ENCODE measurements at regions not wholly inside any gene's neighbourhood (a gene's known extent, or its start where the extent isn't known, plus 50 kb on each side); places are given as distances from the start of the nearest gene placed in this dataset.
"Not testable (repeated sequence)": the region's sequence is repeated elsewhere in the genome, so short reads cannot be mapped to it uniquely, and the experiment has no call there.

GRCh38 chr2:107746552-107747198 is 80.0 kb upstream of the RGPD4 start:
- not testable (repeated sequence) for H3K27me3 ChIP-seq (replicated peaks; ENCODE audit: control insufficient read depth, insufficient read depth, low read length); H3K4me1 ChIP-seq (ENCODE audit: control insufficient read depth, insufficient read depth, low read length); H3K9ac ChIP-seq (ENCODE audit: low read length); H3K9me3 ChIP-seq (ENCODE audit: control insufficient read depth, low read length); H3K4me3 ChIP-seq (ENCODE audit: low read length); H3K36me3 ChIP-seq (ENCODE audit: control insufficient read depth, insufficient read depth, low read length, severe bottlenecking); DNase-seq (ENCODE audit: low read depth)

GRCh38 chr2:107747199-107747963 is 79.3 kb upstream of the RGPD4 start:
- H3K4me1 ChIP-seq (ENCODE audit: control insufficient read depth, insufficient read depth, low read length); H3K9ac ChIP-seq (ENCODE audit: low read length); H3K9me3 ChIP-seq (ENCODE audit: control insufficient read depth, low read length); H3K4me3 ChIP-seq (ENCODE audit: low read length); H3K36me3 ChIP-seq (ENCODE audit: control insufficient read depth, insufficient read depth, low read length, severe bottlenecking); H3K27me3 ChIP-seq (replicated peaks; ENCODE audit: control insufficient read depth, insufficient read depth, low read length); DNase-seq (ENCODE audit: low read depth): not testable (repeated sequence)

GRCh38 chr2:107747964-107748583 is 78.6 kb upstream of the RGPD4 start:
- DNase-seq (ENCODE audit: low read depth) = no peak
- no peak overlapping the region for H3K9ac ChIP-seq (ENCODE audit: low read length)
- no peaks in the 10 kb centered on the region for H3K36me3 ChIP-seq (ENCODE audit: control insufficient read depth, insufficient read depth, low read length, severe bottlenecking)
- H3K9me3 ChIP-seq (ENCODE audit: control insufficient read depth, low read length) = peaks cover 3% of the 10 kb centered on the region
- no peaks in the 10 kb centered on the region for H3K27me3 ChIP-seq (replicated peaks; ENCODE audit: control insufficient read depth, insufficient read depth, low read length)
- no peaks in the 10 kb centered on the region for H3K4me1 ChIP-seq (ENCODE audit: control insufficient read depth, insufficient read depth, low read length)
- no peak overlapping the region for H3K4me3 ChIP-seq (ENCODE audit: low read length)

- DNase-seq (ENCODE audit: low read depth) = no peak
- Histone ChIP-seq H3K36me3 (ENCODE audit: control insufficient read depth, insufficient read depth, low read length, severe bottlenecking) (no peaks in the 10 kb centered on the region), H3K4me3 (ENCODE audit: low read length) (no peak overlapping the region), H3K9me3 (ENCODE audit: control insufficient read depth, low read length) (peaks cover 3% of the 10 kb centered on the region), H3K27me3 (replicated peaks; ENCODE audit: control insufficient read depth, insufficient read depth, low read length) (no peaks in the 10 kb centered on the region), H3K9ac (ENCODE audit: low read length) (no peak overlapping the region), H3K4me1 (ENCODE audit: control insufficient read depth, insufficient read depth, low read length) (no peaks in the 10 kb centered on the region)
These were observed 74.8 kb upstream of the RGPD4 start for GRCh38 chr2:107751936-107752335.

- not testable (repeated sequence) for H3K27me3 ChIP-seq (replicated peaks; ENCODE audit: control insufficient read depth, insufficient read depth, low read length); H3K4me1 ChIP-seq (ENCODE audit: control insufficient read depth, insufficient read depth, low read length); H3K9ac ChIP-seq (ENCODE audit: low read length); DNase-seq (ENCODE audit: low read depth); H3K36me3 ChIP-seq (ENCODE audit: control insufficient read depth, insufficient read depth, low read length, severe bottlenecking); H3K9me3 ChIP-seq (ENCODE audit: control insufficient read depth, low read length); H3K4me3 ChIP-seq (ENCODE audit: low read length)
These were observed 72.9 kb upstream of the RGPD4 start for GRCh38 chr2:107753806-107754205.

GRCh38 chr2:107757223-107757622 is 69.5 kb upstream of the RGPD4 start:
- no peak for DNase-seq (ENCODE audit: low read depth)
- no peaks in the 10 kb centered on the region for H3K4me1 ChIP-seq (ENCODE audit: control insufficient read depth, insufficient read depth, low read length)
- no peak overlapping the region for H3K9ac ChIP-seq (ENCODE audit: low read length)
- no peaks in the 10 kb centered on the region for H3K27me3 ChIP-seq (replicated peaks; ENCODE audit: control insufficient read depth, insufficient read depth, low read length)
- no peaks in the 10 kb centered on the region for H3K9me3 ChIP-seq (ENCODE audit: control insufficient read depth, low read length)
- H3K36me3 ChIP-seq (ENCODE audit: control insufficient read depth, insufficient read depth, low read length, severe bottlenecking) = no peaks in the 10 kb centered on the region
- H3K4me3 ChIP-seq (ENCODE audit: low read length) = no peak overlapping the region

- Histone ChIP-seq H3K4me3 (ENCODE audit: low read length) (no peak overlapping the region), H3K9me3 (ENCODE audit: control insufficient read depth, low read length) (peaks cover 6% of the 10 kb centered on the region), H3K4me1 (ENCODE audit: control insufficient read depth, insufficient read depth, low read length) (no peaks in the 10 kb centered on the region), H3K9ac (ENCODE audit: low read length) (no peak overlapping the region), H3K36me3 (ENCODE audit: control insufficient read depth, insufficient read depth, low read length, severe bottlenecking) (no peaks in the 10 kb centered on the region), H3K27me3 (replicated peaks; ENCODE audit: control insufficient read depth, insufficient read depth, low read length) (no peaks in the 10 kb centered on the region)
- DNase-seq (ENCODE audit: low read depth) = no peak
These were observed 65.9 kb upstream of the RGPD4 start for GRCh38 chr2:107760620-107761364.

- H3K9ac ChIP-seq (ENCODE audit: low read length) = no peak overlapping the region
- H3K4me3 ChIP-seq (ENCODE audit: low read length) = no peak overlapping the region
- H3K27me3 ChIP-seq (replicated peaks; ENCODE audit: control insufficient read depth, insufficient read depth, low read length) = no peaks in the 10 kb centered on the region
- no peaks in the 10 kb centered on the region for H3K9me3 ChIP-seq (ENCODE audit: control insufficient read depth, low read length)
- H3K36me3 ChIP-seq (ENCODE audit: control insufficient read depth, insufficient read depth, low read length, severe bottlenecking) = no peaks in the 10 kb centered on the region
- H3K4me1 ChIP-seq (ENCODE audit: control insufficient read depth, insufficient read depth, low read length) = no peaks in the 10 kb centered on the region
- no peak for DNase-seq (ENCODE audit: low read depth)
These were observed 54.3 kb upstream of the RGPD4 start for GRCh38 chr2:107772353-107772752.

- no peaks in the 10 kb centered on the region for H3K4me1 ChIP-seq (ENCODE audit: control insufficient read depth, insufficient read depth, low read length)
- DNase-seq (ENCODE audit: low read depth) = no peak
- no peaks in the 10 kb centered on the region for H3K36me3 ChIP-seq (ENCODE audit: control insufficient read depth, insufficient read depth, low read length, severe bottlenecking)
- no peaks in the 10 kb centered on the region for H3K9me3 ChIP-seq (ENCODE audit: control insufficient read depth, low read length)
- H3K4me3 ChIP-seq (ENCODE audit: low read length) = no peak overlapping the region
- no peak overlapping the region for H3K9ac ChIP-seq (ENCODE audit: low read length)
- no peaks in the 10 kb centered on the region for H3K27me3 ChIP-seq (replicated peaks; ENCODE audit: control insufficient read depth, insufficient read depth, low read length)
These were observed 51.5 kb upstream of the RGPD4 start for GRCh38 chr2:107775211-107775610.

- H3K36me3 ChIP-seq (ENCODE audit: control insufficient read depth, insufficient read depth, low read length, severe bottlenecking) = no peaks in the 10 kb centered on the region
- DNase-seq (ENCODE audit: low read depth) = no peak
- H3K4me3 ChIP-seq (ENCODE audit: low read length) = no peak overlapping the region
- no peaks in the 10 kb centered on the region for H3K4me1 ChIP-seq (ENCODE audit: control insufficient read depth, insufficient read depth, low read length)
- H3K9ac ChIP-seq (ENCODE audit: low read length) = no peak overlapping the region
- H3K27me3 ChIP-seq (replicated peaks; ENCODE audit: control insufficient read depth, insufficient read depth, low read length) = no peaks in the 10 kb centered on the region
- H3K9me3 ChIP-seq (ENCODE audit: control insufficient read depth, low read length) = no peaks in the 10 kb centered on the region
These were observed 50.9 kb upstream of the RGPD4 start for GRCh38 chr2:107775791-107776190.

GRCh38 chr2:107776362-107776761 is 50.3 kb upstream of the RGPD4 start:
- Histone ChIP-seq H3K9ac (ENCODE audit: low read length) (no peak overlapping the region), H3K9me3 (ENCODE audit: control insufficient read depth, low read length) (no peaks in the 10 kb centered on the region), H3K27me3 (replicated peaks; ENCODE audit: control insufficient read depth, insufficient read depth, low read length) (no peaks in the 10 kb centered on the region), H3K4me3 (ENCODE audit: low read length) (no peak overlapping the region), H3K36me3 (ENCODE audit: control insufficient read depth, insufficient read depth, low read length, severe bottlenecking) (no peaks in the 10 kb centered on the region), H3K4me1 (ENCODE audit: control insufficient read depth, insufficient read depth, low read length) (no peaks in the 10 kb centered on the region)
- DNase-seq (ENCODE audit: low read depth) = no peak
